ENCODE measurements at regions not wholly inside any gene's neighbourhood (a gene's known extent, or its start where the extent isn't known, plus 50 kb on each side); places are given as distances from the start of the nearest gene placed in this dataset.

DNA sequence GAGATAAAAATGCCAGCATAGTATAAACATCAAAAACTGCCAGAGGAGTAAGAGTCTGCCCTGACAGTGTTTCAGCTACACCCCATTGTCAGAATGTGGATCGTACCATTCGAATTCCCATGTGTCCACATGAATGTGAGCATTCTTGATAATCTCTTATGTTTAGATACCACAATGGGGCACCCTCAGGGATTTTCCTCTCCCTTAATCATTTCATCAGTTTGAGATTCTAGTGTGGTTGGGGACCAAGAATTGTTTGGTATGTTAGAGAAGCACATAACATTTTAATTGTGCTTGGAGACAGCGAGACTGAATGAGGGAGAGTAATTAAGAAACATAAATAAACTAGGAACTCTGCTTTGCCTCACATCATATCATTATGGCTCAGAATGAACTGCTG is 120.2 kb downstream of the ZC3H11B start:
- ATAC-seq: no peak

DNA sequence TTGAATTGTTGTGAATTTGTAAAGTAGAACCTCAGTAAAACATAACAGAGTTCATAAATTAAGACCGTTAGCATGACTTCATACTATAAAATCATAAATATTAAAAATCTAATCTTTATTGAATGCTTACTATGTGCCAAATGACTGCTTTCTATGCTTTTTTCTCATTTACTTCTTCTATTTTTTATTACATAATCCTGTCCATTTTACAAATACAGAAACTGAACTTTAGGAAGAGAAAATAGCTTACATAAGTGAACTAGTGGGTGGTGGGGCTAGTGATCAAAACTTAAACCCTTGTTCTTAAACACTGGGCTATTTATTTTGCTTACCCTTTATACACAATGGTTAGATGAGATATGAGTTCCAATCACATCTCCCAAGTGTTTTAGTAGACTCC is 122.3 kb downstream of the ZC3H11B start:
- no peak for ATAC-seq
- TF ChIP-seq CREB5 (CRISPR knock-in tag; IDR thresholded peaks at IDR 0.05; ENCODE audit: low read depth) (no peak), ZC3H10 (CRISPR knock-in tag; IDR thresholded peaks at IDR 0.05) (no peak)
- TF ChIP-seq, protein P1, sequence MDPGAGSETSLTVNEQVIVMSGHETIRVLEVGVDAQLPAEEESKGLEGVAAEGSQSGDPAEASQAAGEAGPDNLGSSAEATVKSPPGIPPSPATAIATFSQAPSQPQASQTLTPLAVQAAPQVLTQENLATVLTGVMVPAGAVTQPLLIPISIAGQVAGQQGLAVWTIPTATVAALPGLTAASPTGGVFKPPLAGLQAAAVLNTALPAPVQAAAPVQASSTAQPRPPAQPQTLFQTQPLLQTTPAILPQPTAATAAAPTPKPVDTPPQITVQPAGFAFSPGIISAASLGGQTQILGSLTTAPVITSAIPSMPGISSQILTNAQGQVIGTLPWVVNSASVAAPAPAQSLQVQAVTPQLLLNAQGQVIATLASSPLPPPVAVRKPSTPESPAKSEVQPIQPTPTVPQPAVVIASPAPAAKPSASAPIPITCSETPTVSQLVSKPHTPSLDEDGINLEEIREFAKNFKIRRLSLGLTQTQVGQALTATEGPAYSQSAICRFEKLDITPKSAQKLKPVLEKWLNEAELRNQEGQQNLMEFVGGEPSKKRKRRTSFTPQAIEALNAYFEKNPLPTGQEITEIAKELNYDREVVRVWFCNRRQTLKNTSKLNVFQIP (CRISPR knock-in tag; IDR thresholded peaks at IDR 0.05; ENCODE audit: borderline replicate concordance, low read depth): no peak

More for the DNA sequence above, 120.2 kb downstream of the ZC3H11B start:
- no peak for TF ChIP-seq OSR1 (CRISPR knock-in tag; IDR thresholded peaks at IDR 0.05)
- no peak for TF ChIP-seq ZFP30 (CRISPR knock-in tag; IDR thresholded peaks at IDR 0.05)
- TF ChIP-seq ARNTL (CRISPR knock-in tag; IDR thresholded peaks at IDR 0.05; ENCODE audit: borderline replicate concordance, low read depth): no peak
- no peak for TF ChIP-seq ESRRG (CRISPR knock-in tag; IDR thresholded peaks at IDR 0.05)
- TF ChIP-seq GLIS3 (CRISPR knock-in tag; IDR thresholded peaks at IDR 0.05): no peak
- TF ChIP-seq, protein P1 (CRISPR knock-in tag; IDR thresholded peaks at IDR 0.05; ENCODE audit: borderline replicate concordance, low read depth): no peak
- TF ChIP-seq, protein P2, sequence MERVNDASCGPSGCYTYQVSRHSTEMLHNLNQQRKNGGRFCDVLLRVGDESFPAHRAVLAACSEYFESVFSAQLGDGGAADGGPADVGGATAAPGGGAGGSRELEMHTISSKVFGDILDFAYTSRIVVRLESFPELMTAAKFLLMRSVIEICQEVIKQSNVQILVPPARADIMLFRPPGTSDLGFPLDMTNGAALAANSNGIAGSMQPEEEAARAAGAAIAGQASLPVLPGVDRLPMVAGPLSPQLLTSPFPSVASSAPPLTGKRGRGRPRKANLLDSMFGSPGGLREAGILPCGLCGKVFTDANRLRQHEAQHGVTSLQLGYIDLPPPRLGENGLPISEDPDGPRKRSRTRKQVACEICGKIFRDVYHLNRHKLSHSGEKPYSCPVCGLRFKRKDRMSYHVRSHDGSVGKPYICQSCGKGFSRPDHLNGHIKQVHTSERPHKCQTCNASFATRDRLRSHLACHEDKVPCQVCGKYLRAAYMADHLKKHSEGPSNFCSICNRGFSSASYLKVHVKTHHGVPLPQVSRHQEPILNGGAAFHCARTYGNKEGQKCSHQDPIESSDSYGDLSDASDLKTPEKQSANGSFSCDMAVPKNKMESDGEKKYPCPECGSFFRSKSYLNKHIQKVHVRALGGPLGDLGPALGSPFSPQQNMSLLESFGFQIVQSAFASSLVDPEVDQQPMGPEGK (CRISPR knock-in tag; IDR thresholded peaks at IDR 0.05; ENCODE audit: borderline replicate concordance): no peak
- TF ChIP-seq, protein P3, sequence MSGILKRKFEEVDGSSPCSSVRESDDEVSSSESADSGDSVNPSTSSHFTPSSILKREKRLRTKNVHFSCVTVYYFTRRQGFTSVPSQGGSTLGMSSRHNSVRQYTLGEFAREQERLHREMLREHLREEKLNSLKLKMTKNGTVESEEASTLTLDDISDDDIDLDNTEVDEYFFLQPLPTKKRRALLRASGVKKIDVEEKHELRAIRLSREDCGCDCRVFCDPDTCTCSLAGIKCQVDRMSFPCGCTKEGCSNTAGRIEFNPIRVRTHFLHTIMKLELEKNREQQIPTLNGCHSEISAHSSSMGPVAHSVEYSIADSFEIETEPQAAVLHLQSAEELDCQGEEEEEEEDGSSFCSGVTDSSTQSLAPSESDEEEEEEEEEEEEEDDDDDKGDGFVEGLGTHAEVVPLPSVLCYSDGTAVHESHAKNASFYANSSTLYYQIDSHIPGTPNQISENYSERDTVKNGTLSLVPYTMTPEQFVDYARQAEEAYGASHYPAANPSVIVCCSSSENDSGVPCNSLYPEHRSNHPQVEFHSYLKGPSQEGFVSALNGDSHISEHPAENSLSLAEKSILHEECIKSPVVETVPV (CRISPR knock-in tag; IDR thresholded peaks at IDR 0.05): no peak

DNA sequence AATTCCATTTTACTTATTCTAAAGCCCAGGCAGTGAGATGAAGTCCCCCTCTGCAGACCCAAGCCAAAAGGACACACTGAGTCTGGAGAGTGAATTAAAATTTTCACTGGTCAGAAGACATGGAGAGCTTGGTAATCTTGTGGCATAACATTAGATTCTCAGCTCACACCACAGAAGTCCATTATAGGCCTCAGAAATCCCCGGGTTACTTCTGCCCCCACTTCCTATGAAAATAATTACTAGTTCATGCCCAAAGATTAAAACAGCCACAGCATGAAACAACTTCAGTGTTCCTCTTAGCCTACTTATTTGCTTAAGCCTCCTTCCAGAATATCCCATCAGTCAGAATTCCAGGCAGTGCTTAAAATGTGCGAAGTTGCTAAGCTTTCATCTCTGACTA is 123.3 kb downstream of the ZC3H11B start:
- TF ChIP-seq SNAI2 (CRISPR knock-in tag; IDR thresholded peaks at IDR 0.05): no peak
- TF ChIP-seq, protein P2 (CRISPR knock-in tag; IDR thresholded peaks at IDR 0.05; ENCODE audit: borderline replicate concordance): no peak
- TF ChIP-seq CSDC2 (CRISPR knock-in tag; IDR thresholded peaks at IDR 0.05): no peak
- TF ChIP-seq PPARA (CRISPR knock-in tag; IDR thresholded peaks at IDR 0.05; ENCODE audit: borderline replicate concordance): no peak
- TF ChIP-seq OSR1 (CRISPR knock-in tag; IDR thresholded peaks at IDR 0.05): no peak
- no peak for TF ChIP-seq ZFP3 (CRISPR knock-in tag; IDR thresholded peaks at IDR 0.05)
- TF ChIP-seq ESRRG (CRISPR knock-in tag; IDR thresholded peaks at IDR 0.05): no peak
- no peak for TF ChIP-seq TCF4 (CRISPR knock-in tag; IDR thresholded peaks at IDR 0.05; ENCODE audit: borderline replicate concordance)
- TF ChIP-seq ZNF70 (CRISPR knock-in tag; IDR thresholded peaks at IDR 0.05): no peak
- no peak for TF ChIP-seq ZNF565 (CRISPR knock-in tag; conservative IDR thresholded peaks at IDR 0.05; ENCODE audit: low read depth)
- no peak for TF ChIP-seq ZC3H10 (CRISPR knock-in tag; IDR thresholded peaks at IDR 0.05)
- no peak for TF ChIP-seq TOX (CRISPR knock-in tag; IDR thresholded peaks at IDR 0.05; ENCODE audit: borderline replicate concordance)
- no peak for TF ChIP-seq ISL1 (CRISPR knock-in tag; IDR thresholded peaks at IDR 0.05)
- no peak for TF ChIP-seq ZFP30 (CRISPR knock-in tag; IDR thresholded peaks at IDR 0.05)
- no peak for TF ChIP-seq TSHZ2 (CRISPR knock-in tag; IDR thresholded peaks at IDR 0.05)
- TF ChIP-seq, protein P1 (CRISPR knock-in tag; IDR thresholded peaks at IDR 0.05; ENCODE audit: borderline replicate concordance, low read depth): no peak
- TF ChIP-seq ZNF8 (CRISPR knock-in tag; IDR thresholded peaks at IDR 0.05): no peak
- no peak for ATAC-seq
